ENCODE measurements at regions not wholly inside any gene's neighbourhood (a gene's known extent, or its start where the extent isn't known, plus 50 kb on each side); places are given as distances from the start of the nearest gene placed in this dataset.
"Not testable (repeated sequence)": the region's sequence is repeated elsewhere in the genome, so short reads cannot be mapped to it uniquely, and the experiment has no call there.

DNA sequence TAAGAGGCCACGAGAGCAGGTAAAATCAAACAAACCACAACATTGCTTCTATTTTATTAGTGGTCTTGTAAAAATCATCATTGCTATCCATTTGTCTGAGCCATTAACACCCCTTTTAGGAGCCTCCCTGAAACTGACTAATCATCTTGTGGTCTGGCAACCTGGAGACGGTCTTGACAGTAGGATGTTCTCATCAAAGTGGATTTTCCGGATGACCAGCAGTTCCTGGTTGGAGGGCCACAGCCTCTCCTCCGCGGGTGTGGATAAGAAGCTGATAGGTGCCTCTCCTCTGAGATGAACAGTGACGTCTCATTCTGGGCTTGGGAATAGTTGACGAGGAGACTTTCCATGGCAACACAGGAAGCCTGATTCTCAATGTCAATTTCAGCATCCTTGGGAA lies 490.7 kb downstream of the TYW1 start:
- no peak overlapping the region for H3K9ac ChIP-seq (ENCODE audit: low read length)
- no peaks in the 10 kb centered on the region for H3K9me3 ChIP-seq (ENCODE audit: control insufficient read depth, low read depth, low read length)
- no peaks in the 10 kb centered on the region for H3K36me3 ChIP-seq (ENCODE audit: control insufficient read depth, low read depth, low read length)

DNA sequence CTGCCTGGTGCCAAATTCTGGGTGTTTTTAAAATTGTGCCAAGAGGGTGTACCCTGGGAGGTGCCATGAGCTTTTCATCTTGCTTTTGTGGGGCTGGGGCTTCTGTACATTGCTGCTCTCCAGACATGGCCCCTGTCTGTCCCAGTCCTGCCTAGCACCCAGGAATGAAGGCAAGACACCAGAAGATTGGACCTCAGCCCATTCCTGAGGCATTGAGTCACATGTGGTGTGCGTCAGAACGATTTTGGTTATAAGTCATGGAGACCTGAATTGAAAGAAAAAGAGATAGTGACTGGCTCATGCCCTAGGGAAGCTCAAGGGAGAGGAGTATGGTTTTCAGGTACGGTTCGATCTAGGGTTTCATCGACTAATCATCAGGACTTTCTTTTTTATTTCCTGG lies 493.2 kb downstream of the TYW1 start:
- peaks cover 4% of the 10 kb centered on the region for H3K27me3 ChIP-seq (ENCODE audit: control insufficient read depth, insufficient read depth, low read length)
- no peak overlapping the region for H3K27ac ChIP-seq (ENCODE audit: low read length)
- no peak overlapping the region for H3K4me3 ChIP-seq (ENCODE audit: low read length)
- no peaks in the 10 kb centered on the region for H3K36me3 ChIP-seq (ENCODE audit: control insufficient read depth, low read depth, low read length)
- no peak overlapping the region for H3K9ac ChIP-seq (ENCODE audit: low read length)
- H3K4me1 ChIP-seq (ENCODE audit: control insufficient read depth, low read depth, low read length) = peaks cover 3% of the 10 kb centered on the region
- no peaks in the 10 kb centered on the region for H3K9me3 ChIP-seq (ENCODE audit: control insufficient read depth, low read depth, low read length)

More for the DNA sequence above, 490.7 kb downstream of the TYW1 start:
- no peak overlapping the region for H3K27ac ChIP-seq (ENCODE audit: low read length)
- peaks cover 10% of the 10 kb centered on the region for H3K4me1 ChIP-seq (ENCODE audit: control insufficient read depth, low read depth, low read length)
- H3K4me3 ChIP-seq (ENCODE audit: low read length) = no peak overlapping the region
- H3K27me3 ChIP-seq (ENCODE audit: control insufficient read depth, insufficient read depth, low read length) = peaks cover 8% of the 10 kb centered on the region

DNA sequence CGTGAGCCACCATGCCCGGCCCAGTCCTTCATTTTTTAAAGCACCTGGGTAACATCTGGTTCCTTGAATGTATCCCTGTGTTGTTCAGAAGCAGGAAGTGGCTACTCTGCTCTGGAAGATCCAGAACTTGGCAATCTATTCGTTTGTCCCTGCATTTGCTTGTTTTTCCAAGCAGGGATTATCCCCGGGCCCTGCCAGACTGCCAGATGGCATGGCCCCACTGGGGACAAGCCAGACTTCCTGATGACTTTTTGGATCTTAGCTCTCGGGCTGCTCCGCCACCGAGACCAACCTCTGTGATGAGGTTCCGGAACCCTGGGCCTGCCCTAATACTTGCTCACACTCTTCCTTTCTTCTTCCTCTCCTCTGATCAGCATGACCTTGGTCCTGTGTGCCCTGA lies 496.7 kb downstream of the TYW1 start:
- H3K27ac ChIP-seq (ENCODE audit: low read length) = no peak overlapping the region
- H3K36me3 ChIP-seq (ENCODE audit: control insufficient read depth, low read depth, low read length) = no peaks in the 10 kb centered on the region
- H3K27me3 ChIP-seq (ENCODE audit: control insufficient read depth, insufficient read depth, low read length) = no peaks in the 10 kb centered on the region
- no peaks in the 10 kb centered on the region for H3K4me1 ChIP-seq (ENCODE audit: control insufficient read depth, low read depth, low read length)
- H3K4me3 ChIP-seq (ENCODE audit: low read length) = no peak overlapping the region
- H3K9ac ChIP-seq (ENCODE audit: low read length) = no peak overlapping the region
- H3K9me3 ChIP-seq (ENCODE audit: control insufficient read depth, low read depth, low read length) = no peaks in the 10 kb centered on the region

DNA sequence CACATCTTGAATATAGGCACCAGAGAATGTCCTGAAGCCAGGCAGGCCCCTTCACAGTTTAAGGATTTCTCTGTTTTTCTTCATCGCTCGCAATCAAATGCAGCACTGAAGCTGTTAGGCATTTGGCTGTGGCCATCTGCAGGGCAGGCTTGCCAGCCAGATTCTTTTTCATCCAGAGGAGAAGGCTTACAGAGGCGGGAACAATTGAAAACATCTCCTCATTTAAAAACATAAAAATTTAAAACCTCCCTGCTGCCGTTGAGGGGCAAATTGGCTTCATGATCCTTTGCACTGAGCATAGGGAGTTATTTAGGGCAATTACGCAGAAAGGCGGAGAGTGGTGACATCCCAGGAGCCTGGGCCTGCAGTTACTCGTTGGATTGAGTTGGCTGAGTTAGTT lies 500.0 kb downstream of the TYW1 start:
- Histone ChIP-seq H3K4me1 (ENCODE audit: control insufficient read depth, low read depth, low read length) (no peaks in the 10 kb centered on the region), H3K27me3 (ENCODE audit: control insufficient read depth, insufficient read depth, low read length) (no peaks in the 10 kb centered on the region), H3K9me3 (ENCODE audit: control insufficient read depth, low read depth, low read length) (no peaks in the 10 kb centered on the region), H3K4me3 (ENCODE audit: low read length) (no peak overlapping the region), H3K36me3 (ENCODE audit: control insufficient read depth, low read depth, low read length) (no peaks in the 10 kb centered on the region), H3K9ac (ENCODE audit: low read length) (no peak overlapping the region), H3K27ac (ENCODE audit: low read length) (no peak overlapping the region)

DNA sequence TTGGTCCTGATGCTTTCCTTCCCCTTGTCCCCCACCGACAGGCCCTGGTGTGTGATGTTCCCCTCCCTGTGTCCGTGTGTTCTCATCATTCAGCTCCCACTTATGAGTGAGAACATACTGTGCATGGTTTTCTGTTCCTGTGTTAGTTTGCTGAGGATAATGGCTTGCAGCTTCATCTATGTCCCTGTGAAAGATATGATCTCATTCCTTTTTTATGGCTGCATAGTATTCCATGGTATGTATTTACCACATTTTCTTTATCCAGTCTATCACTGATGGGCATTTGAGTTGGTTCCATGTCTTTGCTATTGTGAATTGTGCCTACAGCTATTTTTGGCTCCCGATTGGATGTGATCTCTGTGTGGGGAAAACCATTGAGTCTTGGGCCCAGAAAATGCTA lies 501.3 kb downstream of the TYW1 start:
- not testable (repeated sequence) for H3K36me3 ChIP-seq (ENCODE audit: control insufficient read depth, low read depth, low read length); H3K27ac ChIP-seq (ENCODE audit: low read length); H3K4me1 ChIP-seq (ENCODE audit: control insufficient read depth, low read depth, low read length); H3K4me3 ChIP-seq (ENCODE audit: low read length); H3K9ac ChIP-seq (ENCODE audit: low read length); H3K27me3 ChIP-seq (ENCODE audit: control insufficient read depth, insufficient read depth, low read length); H3K9me3 ChIP-seq (ENCODE audit: control insufficient read depth, low read depth, low read length)

DNA sequence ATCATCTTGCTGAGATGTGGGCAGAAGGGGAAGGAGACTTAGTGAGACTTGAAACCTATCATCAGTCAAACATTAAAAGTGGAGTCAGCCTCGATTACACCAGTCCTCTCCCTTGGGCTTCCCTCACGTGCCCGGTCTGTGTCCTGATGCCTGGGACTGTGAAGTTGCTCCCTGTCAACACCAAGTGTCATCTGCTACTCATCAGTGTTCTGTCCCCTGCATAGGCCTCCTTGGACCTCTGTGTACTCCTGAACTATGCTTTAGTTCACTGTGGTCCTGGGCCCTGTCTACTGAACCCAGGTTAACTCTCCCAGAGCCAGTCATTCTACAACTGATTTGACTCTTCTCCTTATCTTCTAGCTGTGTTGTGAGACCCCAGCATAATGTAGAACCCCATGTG lies 506.3 kb downstream of the TYW1 start:
- H3K27ac ChIP-seq (ENCODE audit: low read length) = no peak overlapping the region
- H3K36me3 ChIP-seq (ENCODE audit: control insufficient read depth, low read depth, low read length) = no peaks in the 10 kb centered on the region
- no peaks in the 10 kb centered on the region for H3K9me3 ChIP-seq (ENCODE audit: control insufficient read depth, low read depth, low read length)
- H3K4me3 ChIP-seq (ENCODE audit: low read length) = no peak overlapping the region
- H3K9ac ChIP-seq (ENCODE audit: low read length) = no peak overlapping the region
- H3K27me3 ChIP-seq (ENCODE audit: control insufficient read depth, insufficient read depth, low read length) = no peaks in the 10 kb centered on the region
- no peaks in the 10 kb centered on the region for H3K4me1 ChIP-seq (ENCODE audit: control insufficient read depth, low read depth, low read length)

DNA sequence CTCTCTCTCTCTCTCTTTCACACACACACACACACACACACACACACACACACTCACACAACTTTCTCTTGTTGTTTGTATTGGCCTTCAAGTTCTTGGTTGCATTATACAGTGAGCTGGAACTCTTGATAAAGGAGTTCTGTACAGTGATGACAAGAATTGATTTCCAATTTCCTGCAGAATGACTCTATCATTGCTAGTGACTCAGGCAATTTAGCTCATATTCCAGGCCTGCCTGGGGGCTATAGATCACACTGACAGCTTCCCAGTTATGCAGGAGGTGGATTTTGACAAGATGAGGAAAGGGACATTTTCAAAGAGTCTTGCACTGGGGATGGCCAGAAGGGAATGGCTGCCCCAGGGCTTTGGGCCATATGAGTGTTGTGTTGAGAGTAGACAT lies 508.8 kb downstream of the TYW1 start:
- no peaks in the 10 kb centered on the region for H3K36me3 ChIP-seq (ENCODE audit: control insufficient read depth, low read depth, low read length)

DNA sequence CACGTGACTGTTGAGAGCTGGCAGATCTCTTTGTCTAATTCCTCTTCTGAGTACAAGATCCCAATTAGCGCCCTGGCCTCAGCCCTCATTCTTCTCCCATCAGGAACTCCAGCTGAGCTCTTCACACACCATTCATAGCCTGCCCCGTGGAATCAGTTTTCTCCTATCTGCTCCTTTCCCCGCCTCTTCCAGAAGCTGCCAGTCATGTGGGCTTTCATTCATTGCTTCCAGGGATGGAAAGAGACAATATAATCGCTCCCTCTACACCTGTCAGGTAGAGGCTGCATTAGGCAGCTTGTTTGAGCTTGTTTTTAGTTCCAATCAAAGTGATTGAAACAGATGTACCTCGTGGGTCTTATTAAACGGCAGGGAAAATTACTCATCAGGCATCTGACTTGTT lies 515.8 kb downstream of the TYW1 start:
- H3K4me3 ChIP-seq (ENCODE audit: low read length) = no peak overlapping the region
- peaks cover 3% of the 10 kb centered on the region for H3K4me1 ChIP-seq (ENCODE audit: control insufficient read depth, low read depth, low read length)
- H3K27ac ChIP-seq (ENCODE audit: low read length) = no peak overlapping the region
- no peak overlapping the region for H3K9ac ChIP-seq (ENCODE audit: low read length)
- no peaks in the 10 kb centered on the region for H3K36me3 ChIP-seq (ENCODE audit: control insufficient read depth, low read depth, low read length)
- no peaks in the 10 kb centered on the region for H3K9me3 ChIP-seq (ENCODE audit: control insufficient read depth, low read depth, low read length)
- no peaks in the 10 kb centered on the region for H3K27me3 ChIP-seq (ENCODE audit: control insufficient read depth, insufficient read depth, low read length)

More for the DNA sequence above, 508.8 kb downstream of the TYW1 start:
- Histone ChIP-seq H3K9ac (ENCODE audit: low read length) (no peak overlapping the region), H3K9me3 (ENCODE audit: control insufficient read depth, low read depth, low read length) (no peaks in the 10 kb centered on the region), H3K27ac (ENCODE audit: low read length) (no peak overlapping the region), H3K4me1 (ENCODE audit: control insufficient read depth, low read depth, low read length) (peaks cover 3% of the 10 kb centered on the region), H3K4me3 (ENCODE audit: low read length) (no peak overlapping the region), H3K27me3 (ENCODE audit: control insufficient read depth, insufficient read depth, low read length) (no peaks in the 10 kb centered on the region)

DNA sequence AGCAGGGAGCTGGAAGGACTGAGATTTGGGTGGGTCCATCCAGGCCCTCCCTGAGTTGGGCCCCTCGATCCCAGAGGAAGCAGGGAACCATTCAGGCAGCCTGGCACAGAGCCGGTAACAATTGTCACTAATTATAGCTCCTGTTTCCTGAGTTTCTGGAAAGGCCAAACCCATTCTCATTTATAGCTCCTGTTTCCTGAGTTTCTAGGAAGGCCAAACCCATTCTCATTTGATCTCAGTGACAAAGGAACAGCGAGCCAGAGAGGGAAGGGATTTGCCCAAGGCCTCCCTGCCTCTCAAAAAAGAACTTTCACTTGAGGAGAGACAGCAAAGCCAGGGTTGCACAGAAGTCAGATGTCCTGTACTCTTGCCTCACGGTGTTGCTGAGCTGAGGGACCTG lies 521.9 kb downstream of the TYW1 start:
- Histone ChIP-seq H3K4me3 (ENCODE audit: low read length) (no peak overlapping the region), H3K27me3 (ENCODE audit: control insufficient read depth, insufficient read depth, low read length) (no peaks in the 10 kb centered on the region)

DNA sequence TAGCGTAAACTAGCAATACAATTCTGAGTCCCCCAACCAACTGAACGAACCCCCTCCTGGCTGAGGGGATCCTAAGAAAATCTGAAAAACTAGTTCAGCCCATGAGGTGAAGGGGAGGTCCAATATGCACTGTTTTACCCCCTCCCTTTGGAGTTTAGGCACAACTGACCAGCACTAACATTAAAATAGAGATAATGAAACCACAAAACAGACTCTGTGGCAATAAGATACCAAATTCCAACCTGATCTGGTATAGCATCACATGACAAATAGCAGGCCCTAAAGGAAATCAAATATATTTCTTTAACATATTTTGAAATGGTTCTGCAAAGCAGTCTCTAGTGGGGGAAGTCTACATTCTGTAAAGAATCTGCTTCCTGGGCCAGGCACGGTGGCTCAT lies 522.5 kb downstream of the TYW1 start:
- peaks cover 4% of the 10 kb centered on the region for H3K9me3 ChIP-seq (ENCODE audit: control insufficient read depth, low read depth, low read length)
- H3K4me1 ChIP-seq (ENCODE audit: control insufficient read depth, low read depth, low read length) = no peaks in the 10 kb centered on the region
- no peak overlapping the region for H3K9ac ChIP-seq (ENCODE audit: low read length)
- H3K36me3 ChIP-seq (ENCODE audit: control insufficient read depth, low read depth, low read length) = no peaks in the 10 kb centered on the region
- no peak overlapping the region for H3K27ac ChIP-seq (ENCODE audit: low read length)
- no peak overlapping the region for H3K4me3 ChIP-seq (ENCODE audit: low read length)
- H3K27me3 ChIP-seq (ENCODE audit: control insufficient read depth, insufficient read depth, low read length) = no peaks in the 10 kb centered on the region

More for the DNA sequence above, 521.9 kb downstream of the TYW1 start:
- no peaks in the 10 kb centered on the region for H3K4me1 ChIP-seq (ENCODE audit: control insufficient read depth, low read depth, low read length)
- no peaks in the 10 kb centered on the region for H3K36me3 ChIP-seq (ENCODE audit: control insufficient read depth, low read depth, low read length)
- H3K27ac ChIP-seq (ENCODE audit: low read length) = no peak overlapping the region
- peaks cover 4% of the 10 kb centered on the region for H3K9me3 ChIP-seq (ENCODE audit: control insufficient read depth, low read depth, low read length)
- no peak overlapping the region for H3K9ac ChIP-seq (ENCODE audit: low read length)

DNA sequence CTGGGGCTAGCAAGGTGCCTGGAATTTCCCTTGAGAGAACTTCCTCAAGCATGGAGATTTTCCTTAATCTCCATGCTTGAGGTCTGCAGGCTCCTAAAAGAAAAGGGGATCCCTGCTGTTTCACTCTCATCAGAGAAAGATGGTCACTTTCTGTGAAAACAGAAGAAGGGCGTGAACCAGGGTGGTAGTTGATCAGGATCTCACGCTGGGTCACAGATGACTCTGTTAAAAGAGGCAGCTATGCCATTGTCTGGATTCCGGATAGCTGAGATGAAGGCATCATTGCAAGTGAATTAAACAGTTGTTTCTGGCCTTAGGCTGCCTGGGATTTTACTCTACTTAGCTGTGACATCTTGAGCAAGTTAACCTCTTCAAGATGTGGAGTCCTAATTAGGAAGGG lies 525.9 kb downstream of the TYW1 start:
- Histone ChIP-seq H3K36me3 (ENCODE audit: control insufficient read depth, low read depth, low read length) (no peaks in the 10 kb centered on the region), H3K27ac (ENCODE audit: low read length) (no peak overlapping the region), H3K9me3 (ENCODE audit: control insufficient read depth, low read depth, low read length) (peaks cover 4% of the 10 kb centered on the region), H3K4me3 (ENCODE audit: low read length) (no peak overlapping the region), H3K4me1 (ENCODE audit: control insufficient read depth, low read depth, low read length) (peaks cover 3% of the 10 kb centered on the region), H3K9ac (ENCODE audit: low read length) (no peak overlapping the region), H3K27me3 (ENCODE audit: control insufficient read depth, insufficient read depth, low read length) (no peaks in the 10 kb centered on the region)

DNA sequence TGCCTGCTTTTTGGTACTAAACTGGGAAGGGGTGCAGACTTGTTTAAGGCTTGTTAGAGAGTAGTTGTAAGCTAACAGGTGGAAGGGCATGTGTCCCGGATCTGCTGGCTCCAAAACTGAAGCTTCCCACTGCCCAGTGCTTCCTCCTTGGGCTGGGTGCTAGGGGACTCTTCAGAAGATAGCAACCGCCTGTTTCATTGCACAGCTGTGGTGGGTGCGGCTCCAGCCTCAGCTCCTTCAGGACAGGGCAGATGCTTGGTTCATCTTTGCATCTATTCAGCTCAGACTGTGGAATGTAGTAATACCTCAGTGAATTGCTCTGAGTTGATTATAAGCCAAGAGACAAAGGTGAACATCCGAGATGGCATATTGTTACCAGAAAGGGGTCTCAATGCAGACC lies 527.1 kb downstream of the TYW1 start:
- no peak overlapping the region for H3K9ac ChIP-seq (ENCODE audit: low read length)

More for the DNA sequence above, 527.1 kb downstream of the TYW1 start:
- H3K27me3 ChIP-seq (ENCODE audit: control insufficient read depth, insufficient read depth, low read length) = no peaks in the 10 kb centered on the region
- H3K27ac ChIP-seq (ENCODE audit: low read length) = no peak overlapping the region
- H3K4me1 ChIP-seq (ENCODE audit: control insufficient read depth, low read depth, low read length) = peaks cover 3% of the 10 kb centered on the region
- H3K4me3 ChIP-seq (ENCODE audit: low read length) = no peak overlapping the region
- H3K36me3 ChIP-seq (ENCODE audit: control insufficient read depth, low read depth, low read length) = no peaks in the 10 kb centered on the region
- H3K9me3 ChIP-seq (ENCODE audit: control insufficient read depth, low read depth, low read length) = peaks cover 4% of the 10 kb centered on the region
